Renal pelvis (tissue), 1 donor: ENCODE measurements at regions not wholly inside any gene's neighbourhood (a gene's known extent, or its start where the extent isn't known, plus 50 kb on each side); places are given as distances from the start of the nearest gene placed in this dataset.
"Not testable (repeated sequence)": the region's sequence is repeated elsewhere in the genome, so short reads cannot be mapped to it uniquely, and the experiment has no call there.

Experiments
- DNase-seq: peaks from one replicate; pipeline ENCODE4 v3.0.0-alpha.2; 2013

- no peak for DNase-seq
These were observed 652.2 kb downstream of the UQCRFS1 start for GRCh38 chr19:28560786-28561185.

- DNase-seq = no peak
These were observed 654.2 kb downstream of the UQCRFS1 start for GRCh38 chr19:28558783-28559182.

DNA sequence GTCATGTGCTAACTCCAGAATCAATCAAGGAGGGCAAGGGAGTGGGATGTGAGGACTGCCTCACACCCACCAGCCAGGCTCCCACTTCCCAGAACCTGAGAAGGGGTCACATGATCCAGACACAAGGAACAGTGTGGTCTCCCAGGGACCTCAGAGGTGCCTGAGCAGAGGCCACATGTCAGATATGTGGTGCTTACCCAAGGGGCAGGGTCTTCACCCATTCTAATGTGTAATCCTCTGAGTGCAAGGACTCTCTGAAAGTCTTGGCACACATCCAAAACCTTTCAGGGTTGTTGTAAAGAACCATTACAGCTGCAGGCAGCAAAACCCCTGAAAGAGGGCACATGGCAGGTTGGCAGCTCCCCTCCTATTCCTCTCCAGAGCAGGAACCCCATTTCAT lies 656.6 kb downstream of the UQCRFS1 start:
- no peak for DNase-seq

DNA sequence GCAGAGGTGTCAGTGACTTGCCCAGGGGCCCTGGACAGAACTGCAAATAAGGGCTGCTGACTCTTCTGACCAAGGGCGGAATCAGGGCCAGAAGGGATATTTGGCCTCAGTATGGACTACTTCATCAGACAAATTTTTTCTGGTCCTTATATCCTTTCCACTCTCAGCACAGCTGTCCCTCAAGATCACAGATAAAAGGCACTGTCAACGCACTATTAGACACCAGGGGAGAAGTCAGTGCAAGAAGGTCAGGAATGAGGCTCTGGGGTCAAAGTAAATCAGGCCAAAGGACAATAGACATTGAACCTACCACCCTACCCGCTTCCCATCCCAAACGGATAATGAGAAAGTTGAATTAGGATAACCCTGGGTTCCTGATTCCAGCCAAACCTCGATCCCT lies 657.6 kb downstream of the UQCRFS1 start:
- DNase-seq = no peak

DNA sequence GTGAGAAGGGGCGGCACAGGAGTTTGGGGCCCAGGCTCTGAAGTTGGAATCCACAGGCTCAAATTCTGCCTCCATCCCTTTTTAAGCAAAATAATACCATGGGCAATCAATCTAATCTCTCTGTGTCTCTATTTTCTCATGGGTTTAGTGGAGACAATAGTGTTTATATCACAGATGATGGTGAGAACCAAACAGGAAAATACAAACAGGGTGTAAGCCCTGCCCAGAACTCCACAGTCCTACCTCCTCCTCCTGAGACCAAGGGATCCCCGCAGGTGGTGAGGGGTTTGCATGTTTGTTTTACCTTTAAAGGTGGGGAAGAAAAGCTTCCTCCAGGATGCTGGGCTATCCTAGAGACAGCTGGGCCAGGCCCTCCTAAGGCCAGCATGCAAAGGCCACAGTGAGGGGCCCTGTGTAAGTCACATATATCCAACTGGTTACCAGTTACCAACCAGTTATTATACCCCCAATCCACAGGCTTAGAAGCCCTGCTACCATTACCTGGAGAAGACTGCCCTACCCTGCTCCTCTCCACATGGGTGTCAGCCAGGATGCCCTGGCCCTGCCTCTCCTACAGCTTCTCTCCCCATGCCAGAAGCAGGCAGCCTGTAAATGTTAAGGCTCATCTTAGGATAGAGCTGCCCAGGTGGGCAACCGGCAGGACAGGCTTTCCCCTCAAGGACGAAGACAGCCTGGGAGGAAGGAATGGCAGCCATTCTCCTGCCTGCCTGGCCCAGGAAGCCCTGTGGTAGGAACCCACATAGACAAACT lies 658.4 kb downstream of the UQCRFS1 start:
- no peak for DNase-seq

- no peak for DNase-seq
These were observed 659.2 kb downstream of the UQCRFS1 start for GRCh38 chr19:28553764-28554163.

- no peak for DNase-seq
These were observed 659.9 kb downstream of the UQCRFS1 start for GRCh38 chr19:28553005-28553404.

DNA sequence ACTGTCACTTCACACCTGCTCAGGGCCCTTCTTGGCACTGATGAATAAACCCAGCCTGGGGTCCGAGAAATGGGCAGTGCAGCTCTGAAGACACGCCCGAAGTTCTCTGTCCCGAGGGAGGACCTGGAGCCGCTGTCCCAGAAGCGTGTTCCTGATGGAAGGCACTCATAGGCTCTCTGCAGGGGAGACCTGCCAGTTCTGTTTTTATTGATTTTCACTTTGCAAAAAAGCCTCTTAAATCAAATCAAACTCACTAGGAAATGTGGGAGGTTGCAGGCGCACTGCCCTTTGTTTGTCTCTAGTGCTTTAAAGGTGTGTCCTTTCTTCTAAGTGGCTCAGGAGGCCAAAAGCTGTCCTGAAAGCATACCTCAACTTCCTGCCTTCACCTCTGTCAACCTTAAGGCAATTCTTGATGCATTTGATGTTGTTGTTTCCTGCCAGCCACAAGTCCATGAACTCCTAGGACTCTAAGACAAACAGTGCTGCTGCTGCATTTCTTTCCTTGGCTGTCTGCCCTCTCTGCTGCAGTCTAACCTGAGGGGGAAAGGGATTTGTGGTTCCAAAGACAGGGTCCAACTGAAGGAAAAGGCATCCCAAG lies 663.2 kb downstream of the UQCRFS1 start:
- no peak for DNase-seq

DNA sequence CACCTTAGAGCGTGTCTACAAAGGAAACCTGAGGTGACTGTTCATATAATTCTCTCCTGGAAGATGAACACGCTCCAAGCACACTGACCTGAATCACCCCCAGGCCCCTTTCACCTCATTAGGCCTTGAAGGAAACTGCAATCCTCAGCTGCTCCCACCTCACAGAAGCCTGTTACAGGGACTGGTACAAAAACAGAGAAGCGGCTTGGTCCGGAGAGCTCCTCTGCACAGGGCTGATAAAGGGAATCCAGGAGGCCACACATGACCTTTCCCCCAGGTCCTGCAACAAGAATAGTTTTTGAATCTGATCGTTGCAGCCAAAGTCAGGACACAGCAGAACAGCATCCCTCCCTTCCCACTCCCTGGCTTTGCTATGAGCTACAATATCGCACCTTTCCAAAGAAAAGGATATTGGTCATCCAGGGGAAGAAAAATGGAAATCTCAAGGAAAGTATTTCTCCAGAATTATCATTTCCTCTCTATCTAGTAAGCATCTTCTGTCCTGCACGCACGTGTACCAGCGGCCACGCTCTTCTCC lies 666.7 kb downstream of the UQCRFS1 start:
- DNase-seq = no peak

- DNase-seq = not testable (repeated sequence)
These were observed 667.6 kb downstream of the UQCRFS1 start for GRCh38 chr19:28545397-28545796.

DNA sequence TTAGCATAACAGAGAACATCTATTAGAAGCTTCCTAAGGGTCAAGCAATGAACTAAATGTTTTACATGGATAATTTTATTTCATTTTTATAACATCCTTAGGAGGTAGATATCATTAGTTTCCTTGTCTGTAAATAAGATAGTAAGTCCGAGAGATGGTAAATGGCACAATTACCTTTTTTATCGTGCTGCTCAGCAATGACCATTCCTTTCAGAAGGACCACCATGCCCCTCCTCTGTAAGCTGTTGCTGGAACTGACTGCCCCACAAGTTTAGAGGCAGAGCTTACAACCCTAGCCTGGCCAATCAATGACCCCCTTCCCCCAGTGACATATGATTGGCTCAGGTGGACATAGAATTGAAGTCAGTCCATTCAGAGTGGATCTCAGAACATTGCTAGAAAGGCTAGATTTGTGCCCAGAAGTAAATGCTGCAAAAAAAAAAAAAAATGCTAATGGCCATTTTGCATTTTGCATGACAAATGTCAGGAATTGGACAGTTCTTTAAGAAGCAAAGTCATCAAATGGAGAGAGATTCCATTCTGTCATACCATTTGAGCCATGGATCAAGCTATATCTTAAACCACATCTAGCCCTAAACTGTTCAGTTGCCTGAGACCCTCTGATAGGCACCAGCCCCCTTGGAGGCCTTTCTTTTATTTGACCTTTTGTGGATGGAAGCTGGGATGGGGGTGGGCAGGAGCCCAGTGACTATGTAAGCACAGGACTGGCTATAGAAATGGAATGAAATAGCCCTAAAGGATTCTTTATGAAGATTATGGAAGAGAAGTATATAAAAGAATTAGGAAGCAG lies 668.3 kb downstream of the UQCRFS1 start:
- DNase-seq = no peak

DNA sequence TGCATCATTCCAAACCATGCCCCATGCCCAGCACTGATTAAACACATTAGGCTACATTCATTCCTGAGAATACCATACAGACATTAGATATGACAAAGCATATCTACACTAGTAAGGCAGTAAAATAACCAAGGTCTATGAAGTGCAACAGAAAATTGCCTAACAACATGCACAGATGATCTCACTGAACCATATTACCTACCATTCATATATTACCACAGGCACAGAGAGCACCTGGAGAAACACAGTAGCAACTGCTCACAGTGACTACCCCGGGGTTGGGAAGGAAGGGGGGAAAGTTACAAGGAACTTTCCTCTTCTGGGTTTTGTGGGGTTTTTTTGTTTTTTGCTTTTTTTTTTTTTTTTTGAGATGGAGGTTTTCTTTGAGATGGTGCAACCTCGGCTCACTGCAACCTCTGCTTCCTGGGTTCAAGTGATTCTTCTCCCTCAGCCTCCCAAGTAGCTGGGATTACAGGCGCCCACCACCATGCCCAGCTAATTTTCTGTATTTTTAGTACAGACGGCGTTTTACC lies 669.6 kb downstream of the UQCRFS1 start:
- no peak for DNase-seq

DNA sequence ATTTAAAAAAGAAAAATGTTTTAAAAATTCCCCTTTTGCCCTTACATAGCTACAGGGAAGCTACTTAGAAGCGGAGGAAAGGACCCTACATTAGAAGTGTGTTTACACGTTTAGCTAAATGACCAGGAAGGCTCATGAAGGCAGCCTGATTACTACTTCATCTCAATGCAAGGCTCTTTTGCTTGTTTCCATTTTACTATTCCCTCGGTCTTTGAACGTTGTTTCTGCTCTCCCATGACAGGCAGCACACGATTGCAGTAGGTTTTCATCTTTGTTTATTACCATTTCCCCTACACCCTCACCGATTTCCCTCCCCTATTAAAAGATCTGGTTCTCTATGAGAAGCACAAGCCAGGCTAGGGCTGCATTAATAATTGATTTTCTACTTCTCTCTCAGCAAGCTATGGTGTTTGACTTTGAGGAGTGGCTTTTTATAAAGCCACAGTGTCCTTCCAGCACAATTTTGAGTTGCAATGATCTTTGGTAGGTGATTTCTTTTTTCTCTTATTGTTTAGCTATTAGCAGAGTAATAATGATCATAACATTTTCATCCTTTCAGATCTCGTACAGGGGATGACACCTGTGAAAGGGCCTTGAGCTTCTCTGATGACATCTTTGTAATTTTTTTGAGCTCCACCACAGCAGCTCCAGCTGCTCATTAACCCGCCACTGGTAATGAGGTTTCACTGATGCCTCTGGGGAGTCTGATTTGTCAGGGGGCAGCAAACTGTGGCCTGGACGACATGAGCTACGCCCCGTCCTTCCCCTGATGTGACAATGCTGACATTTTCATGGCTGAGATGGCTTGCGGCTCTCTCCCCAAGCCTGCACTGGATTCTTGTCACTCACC lies 670.3 kb downstream of the UQCRFS1 start:
- no peak for DNase-seq

DNA sequence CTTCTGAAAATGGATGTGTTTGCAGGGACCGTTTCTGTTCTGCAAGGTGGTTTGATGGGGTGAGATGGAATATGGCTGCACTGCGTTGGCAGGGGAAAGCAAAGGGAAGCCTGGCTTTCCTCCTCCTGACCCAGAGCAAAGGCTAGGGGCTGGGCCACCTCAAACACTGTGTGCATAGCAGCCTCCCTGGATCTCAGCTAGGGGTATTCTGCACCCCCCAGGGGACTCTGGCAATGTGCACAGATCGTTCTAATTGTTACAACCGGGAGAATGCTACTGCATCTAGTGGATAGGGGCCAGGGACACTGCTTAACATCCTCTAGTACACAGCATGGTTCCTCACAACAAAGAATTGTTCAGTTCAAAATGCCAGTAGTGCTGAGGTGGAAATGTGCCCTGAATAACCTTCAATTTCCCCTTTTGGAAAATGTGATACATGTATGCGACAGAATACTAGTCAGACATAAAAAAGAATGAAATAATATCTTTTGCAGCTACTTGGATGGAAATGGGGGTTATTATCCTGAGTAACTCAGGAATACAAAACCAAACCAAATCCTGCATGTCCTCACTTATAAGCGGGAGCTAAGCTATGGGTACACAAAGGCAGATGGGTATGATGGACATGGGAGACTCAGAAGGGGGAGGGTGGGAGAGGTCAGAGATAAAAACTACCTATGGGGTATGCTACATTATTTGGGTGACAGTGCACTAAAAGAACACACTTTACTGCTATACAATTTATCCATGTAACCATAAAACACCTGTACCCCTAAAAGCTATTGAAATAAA lies 671.2 kb downstream of the UQCRFS1 start:
- DNase-seq = no peak

DNA sequence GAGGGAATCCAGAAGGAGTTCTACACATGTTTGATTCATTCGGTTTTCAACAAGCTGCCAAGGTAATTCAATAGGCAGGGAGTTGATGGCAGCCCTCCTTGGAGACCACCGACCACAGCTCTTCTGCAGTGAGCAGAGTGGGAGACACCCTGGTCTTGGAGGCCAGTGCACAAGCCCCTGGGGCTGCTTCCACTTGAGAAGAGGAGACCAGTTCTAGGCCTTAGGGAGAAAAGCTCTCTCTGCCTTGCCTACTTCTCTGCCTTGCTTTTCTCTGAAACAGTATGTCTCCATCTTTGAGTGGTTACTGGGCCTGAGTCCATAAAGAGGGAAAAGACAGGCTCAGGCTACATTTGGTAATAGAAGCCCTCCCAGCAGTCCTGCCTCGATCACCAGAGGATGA lies 671.9 kb downstream of the UQCRFS1 start:
- no peak for DNase-seq

DNA sequence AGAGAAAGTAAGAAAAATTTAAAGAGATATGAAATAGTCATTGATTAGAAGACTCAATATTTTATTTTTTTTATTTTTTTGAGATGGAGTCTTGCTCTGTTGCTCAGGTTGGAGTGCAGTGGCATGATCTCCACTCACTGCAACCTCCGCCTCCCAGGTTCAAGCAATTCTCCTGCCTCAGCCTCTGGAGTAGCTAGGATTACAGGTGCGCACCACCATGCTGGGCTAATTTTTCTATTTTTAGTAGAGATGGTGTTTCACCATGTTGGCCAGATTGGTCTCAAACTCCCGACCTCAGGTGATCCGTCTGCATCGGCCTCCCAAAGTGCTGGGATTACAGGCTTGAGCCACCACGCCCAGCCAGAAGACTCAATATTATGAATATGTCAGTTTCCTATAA lies 672.6 kb downstream of the UQCRFS1 start:
- DNase-seq = not testable (repeated sequence)

GRCh38 chr19:28539759-28540158 lies 673.2 kb downstream of the UQCRFS1 start:
- DNase-seq = no peak

- not testable (repeated sequence) for DNase-seq
These were observed 674.4 kb downstream of the UQCRFS1 start for GRCh38 chr19:28538579-28538978.

GRCh38 chr19:28537896-28538295 lies 675.1 kb downstream of the UQCRFS1 start:
- DNase-seq = no peak

GRCh38 chr19:28537079-28537478 lies 675.9 kb downstream of the UQCRFS1 start:
- no peak for DNase-seq

DNA sequence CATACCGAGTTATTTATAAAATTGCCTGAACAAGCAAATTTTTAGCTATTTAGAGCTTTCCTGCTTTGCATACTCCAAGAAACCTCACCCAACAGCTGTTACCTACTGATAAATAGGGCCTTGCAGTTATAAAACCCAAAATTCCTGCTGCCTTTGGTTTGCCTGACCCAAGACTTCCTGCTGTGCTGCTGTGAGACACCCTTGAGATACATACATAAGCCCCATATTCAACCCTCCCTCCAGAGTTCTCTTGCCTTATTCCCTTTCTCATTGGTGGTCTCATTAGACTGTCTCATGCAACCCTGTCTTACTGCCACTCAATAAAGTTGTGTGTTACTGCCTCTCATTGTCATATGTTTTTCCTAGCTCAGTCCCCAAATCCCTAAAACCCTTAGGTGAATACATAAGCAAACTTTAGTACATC lies 677.6 kb downstream of the UQCRFS1 start:
- DNase-seq = no peak
